SK-N-SH (cell line): ENCODE measurements at regions not wholly inside any gene's neighbourhood (a gene's known extent, or its start where the extent isn't known, plus 50 kb on each side); places are given as distances from the start of the nearest gene placed in this dataset.

Experiments
- EP300 ChIP-seq, 2 experiments: IDR thresholded peaks; 2 replicates each; pipeline versions ENCODE4 v1.4.0 to v1.6.1; 2012; ENCODE audit warnings: borderline replicate concordance in 1 of 2, low read depth in 1 of 2, low read length in 1 of 2
- FOXM1 ChIP-seq: IDR thresholded peaks from 2 replicates; pipeline ENCODE4 v1.4.0; 2012; ENCODE audit warnings: low read depth, mild to moderate bottlenecking
- GABPA ChIP-seq: IDR thresholded peaks from 2 replicates; pipeline ENCODE4 v1.4.0; 2012; ENCODE audit warnings: low read depth, mild to moderate bottlenecking
- MXI1 ChIP-seq: IDR thresholded peaks from 2 replicates; pipeline ENCODE4 v1.6.1; 2012; ENCODE audit warnings: mild to moderate bottlenecking, low read depth, low read length, improper control_type of control experiment
- POLR2AphosphoS5 ChIP-seq: IDR thresholded peaks from 2 replicates; pipeline ENCODE4 v1.6.1; 2012; ENCODE audit warnings: low read depth, low read length
- REST ChIP-seq: IDR thresholded peaks from 2 replicates; pipeline ENCODE4 v1.6.1; 2012; ENCODE audit warnings: mild to moderate bottlenecking, low read depth, low read length, moderate library complexity
- RFX5 ChIP-seq: IDR thresholded peaks from 2 replicates; pipeline ENCODE4 v1.6.1; 2012; ENCODE audit warnings: mild to moderate bottlenecking, improper control_type of control experiment, low read length
- RXRA ChIP-seq: IDR thresholded peaks from 2 replicates; pipeline ENCODE4 v1.4.0; 2012; ENCODE audit warnings: low read depth, mild to moderate bottlenecking, borderline replicate concordance
- SMC3 ChIP-seq: IDR thresholded peaks from 2 replicates; pipeline ENCODE4 v1.6.1; 2012; ENCODE audit warnings: low read depth, low read length, improper control_type of control experiment
- USF1 ChIP-seq: IDR thresholded peaks from 2 replicates; pipeline ENCODE4 v1.4.0; 2012; ENCODE audit warnings: low read depth, borderline replicate concordance

GRCh38 chr13:37945651-37946575, 76.3 kb upstream of the TRPC4 start:
- no peak for TF ChIP-seq FOXM1
- TF ChIP-seq POLR2AphosphoS5 = no peak
- no peak for TF ChIP-seq SMC3
- TF ChIP-seq RFX5 = no peak
- TF ChIP-seq USF1 = no peak
- TF ChIP-seq REST = no peak
- TF ChIP-seq EP300 (IDR thresholded peaks at IDR 0.05; ENCODE audit: borderline replicate concordance in 1 of 2, low read depth in 1 of 2, low read length in 1 of 2) = no peak
- no peak for TF ChIP-seq MXI1
- no peak for TF ChIP-seq RXRA
- no peak for TF ChIP-seq GABPA
